CD4-positive, alpha-beta T cell (primary cell): ENCODE measurements at regions not wholly inside any gene's neighbourhood (a gene's known extent, or its start where the extent isn't known, plus 50 kb on each side); places are given as distances from the start of the nearest gene placed in this dataset.
"Not testable (repeated sequence)": the region's sequence is repeated elsewhere in the genome, so short reads cannot be mapped to it uniquely, and the experiment has no call there.

ENCODE experiments used
- ATAC-seq: fragments of 200-7000 bp; cut with Tn5 transposase; one replicate; pipeline ENCODE4 v1.10.0; 2022; ENCODE audit warnings: mild to moderate bottlenecking; ENCODE audit not compliant: poor library complexity
- CTCF ChIA-PET: fragments of 350-600 bp; sonication (Branson Sonifier 250); formaldehyde crosslinking; loops from one replicate; lab custom pipeline; 2021; ENCODE audit warnings: antibody characterized with exemption, inconsistent platforms; lab: Charles Lee
- POLR2A ChIA-PET: fragments of 350-600 bp; sonication (Branson Sonifier 250); formaldehyde crosslinking; loops from one replicate; lab custom pipeline; 2021; ENCODE audit warnings: antibody characterized with exemption, inconsistent platforms; lab: Charles Lee
- DNase-seq, 14 experiments: peaks; one replicate each; pipeline ENCODE4 v3.0.0-alpha.2; 2013 to 2020; ENCODE audit warnings: mixed read lengths in 2 of 14
- H3K27ac ChIP-seq, 2 donors: one replicate each; pipeline versions ENCODE4 v1.5.1 to v1.7.0; 2013; ENCODE audit warnings: low read length in 2 of 2, low read depth in 1 of 2, mild to moderate bottlenecking in 1 of 2
- H3K27me3 ChIP-seq, 2 experiments: 1 replicate in 1 of 2; 2 replicates in 1 of 2; pipeline versions ENCODE4 v1.6.1 to v1.7.0; 2013; ENCODE audit warnings: low read length in 2 of 2, control low read depth in 1 of 2, mild to moderate bottlenecking in 1 of 2, moderate library complexity in 1 of 2; ENCODE audit not compliant: insufficient read depth in 2 of 2, control insufficient read depth in 1 of 2
- H3K36me3 ChIP-seq: one replicate; pipeline ENCODE4 v1.6.1; 2013; ENCODE audit warnings: low read length, control low read depth; ENCODE audit not compliant: insufficient read depth
- H3K4me1 ChIP-seq: one replicate; pipeline ENCODE4 v1.6.1; 2013; ENCODE audit warnings: low read length, control low read depth; ENCODE audit not compliant: insufficient read depth
- H3K4me3 ChIP-seq: one replicate; pipeline ENCODE4 v1.5.1; 2013; ENCODE audit warnings: mild to moderate bottlenecking, low read length, moderate library complexity
- H3K9me3 ChIP-seq, 2 experiments: 1 replicate in 1 of 2; 2 replicates in 1 of 2; pipeline versions ENCODE4 v1.6.1 to v1.7.0; 2013; ENCODE audit warnings: low read length in 2 of 2, mild to moderate bottlenecking in 2 of 2, control low read depth in 1 of 2, moderate library complexity in 1 of 2; ENCODE audit not compliant: control insufficient read depth in 1 of 2, insufficient read depth in 1 of 2
- H3K27ac Mint-ChIP-seq: one replicate; pipeline ENCODE4 v1.8.0; 2020; ENCODE audit warnings: mixed read lengths
- H3K27me3 Mint-ChIP-seq: one replicate; pipeline ENCODE4 v1.8.0; 2021; ENCODE audit warnings: mixed read lengths
- H3K36me3 Mint-ChIP-seq: one replicate; pipeline ENCODE4 v1.8.0; 2021; ENCODE audit warnings: low read depth, mixed read lengths
- H3K4me1 Mint-ChIP-seq: one replicate; pipeline ENCODE4 v1.8.0; 2021; ENCODE audit warnings: low read depth, mixed read lengths
- H3K4me3 Mint-ChIP-seq: one replicate; pipeline ENCODE4 v1.8.0; 2020; ENCODE audit warnings: mild to moderate bottlenecking, mixed read lengths
- H3K9me3 Mint-ChIP-seq: one replicate; pipeline ENCODE4 v1.8.0; 2020; ENCODE audit warnings: mixed read lengths
- intact Hi-C, 2 experiments: fragments of 100-400 bp; cut with DNase I in 1 of 2; cut with micrococcal nuclease in 1 of 2; formaldehyde crosslinking; loops; one replicate each; pipeline versions ENCODE4 v1.15.1 to v1.9.0; 2023 to 2025; cut with DNase I, micrococcal nuclease
- TF ChIP-seq, protein P1 (sequence below): fragments of 200-600 bp; IDR thresholded peaks from one replicate; pipeline ENCODE4 v1.8.0; 2022; ENCODE audit warnings: antibody characterized with exemption, mild to moderate bottlenecking

- Mint-ChIP-seq H3K27ac (no peak overlapping the region), H3K27me3 (no peaks in the 10 kb centered on the region), H3K36me3 (no peaks in the 10 kb centered on the region), H3K4me1 (no peaks in the 10 kb centered on the region), H3K4me3 (no peak overlapping the region), H3K9me3 (no peaks in the 10 kb centered on the region)
- TF ChIP-seq, protein P1, sequence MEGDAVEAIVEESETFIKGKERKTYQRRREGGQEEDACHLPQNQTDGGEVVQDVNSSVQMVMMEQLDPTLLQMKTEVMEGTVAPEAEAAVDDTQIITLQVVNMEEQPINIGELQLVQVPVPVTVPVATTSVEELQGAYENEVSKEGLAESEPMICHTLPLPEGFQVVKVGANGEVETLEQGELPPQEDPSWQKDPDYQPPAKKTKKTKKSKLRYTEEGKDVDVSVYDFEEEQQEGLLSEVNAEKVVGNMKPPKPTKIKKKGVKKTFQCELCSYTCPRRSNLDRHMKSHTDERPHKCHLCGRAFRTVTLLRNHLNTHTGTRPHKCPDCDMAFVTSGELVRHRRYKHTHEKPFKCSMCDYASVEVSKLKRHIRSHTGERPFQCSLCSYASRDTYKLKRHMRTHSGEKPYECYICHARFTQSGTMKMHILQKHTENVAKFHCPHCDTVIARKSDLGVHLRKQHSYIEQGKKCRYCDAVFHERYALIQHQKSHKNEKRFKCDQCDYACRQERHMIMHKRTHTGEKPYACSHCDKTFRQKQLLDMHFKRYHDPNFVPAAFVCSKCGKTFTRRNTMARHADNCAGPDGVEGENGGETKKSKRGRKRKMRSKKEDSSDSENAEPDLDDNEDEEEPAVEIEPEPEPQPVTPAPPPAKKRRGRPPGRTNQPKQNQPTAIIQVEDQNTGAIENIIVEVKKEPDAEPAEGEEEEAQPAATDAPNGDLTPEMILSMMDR = no peak
- H3K9me3 ChIP-seq = no peaks in the 10 kb centered on the region
- no peaks in the 10 kb centered on the region for H3K4me1 ChIP-seq
- no peaks in the 10 kb centered on the region for H3K27me3 ChIP-seq
- ATAC-seq = no peak
- H3K4me3 ChIP-seq = no peak overlapping the region
- CTCF ChIA-PET = no interaction called here
- DNase-seq = no peak
- H3K36me3 ChIP-seq = no peaks in the 10 kb centered on the region
- H3K27ac ChIP-seq = no peak overlapping the region
- intact Hi-C loops = no loop called here
- POLR2A ChIA-PET = no interaction called here
Measured at GRCh38 chr2:155481141-155481540, 782.6 kb downstream of the KCNJ3 start.

- DNase-seq, POLR2A ChIA-PET, ATAC-seq, CTCF ChIA-PET, intact Hi-C loops, H3K27ac ChIP-seq, H3K4me3 Mint-ChIP-seq, H3K4me3 ChIP-seq, H3K27me3 ChIP-seq, H3K27ac Mint-ChIP-seq, H3K27me3 Mint-ChIP-seq, H3K9me3 Mint-ChIP-seq, H3K4me1 Mint-ChIP-seq, H3K9me3 ChIP-seq, H3K36me3 ChIP-seq, H3K4me1 ChIP-seq, H3K36me3 Mint-ChIP-seq: not testable (repeated sequence)
Measured at GRCh38 chr2:155472018-155472417, 773.5 kb downstream of the KCNJ3 start.

- Histone ChIP-seq H3K9me3 (no peaks in the 10 kb centered on the region), H3K4me3 (no peak overlapping the region), H3K4me1 (no peaks in the 10 kb centered on the region), H3K27me3 (no peaks in the 10 kb centered on the region), H3K36me3 (no peaks in the 10 kb centered on the region), H3K27ac (no peak overlapping the region)
- H3K27me3 Mint-ChIP-seq = no peaks in the 10 kb centered on the region
- CTCF ChIA-PET = no interaction called here
- POLR2A ChIA-PET = no interaction called here
- no peak for DNase-seq
- no peak overlapping the region for H3K4me3 Mint-ChIP-seq
- H3K9me3 Mint-ChIP-seq = no peaks in the 10 kb centered on the region
- H3K27ac Mint-ChIP-seq = no peak overlapping the region
- no peaks in the 10 kb centered on the region for H3K4me1 Mint-ChIP-seq
- ATAC-seq = no peak
- intact Hi-C loops = no loop called here
- TF ChIP-seq, protein P1 = no peak
- no peaks in the 10 kb centered on the region for H3K36me3 Mint-ChIP-seq
Measured at GRCh38 chr2:155456222-155456621, 757.7 kb downstream of the KCNJ3 start.

- Mint-ChIP-seq H3K27me3 (no peaks in the 10 kb centered on the region), H3K4me1 (no peaks in the 10 kb centered on the region), H3K9me3 (peaks cover 11% of the 10 kb centered on the region), H3K36me3 (no peaks in the 10 kb centered on the region), H3K4me3 (no peak overlapping the region), H3K27ac (no peak overlapping the region)
- TF ChIP-seq, protein P1 = no peak
- H3K27ac ChIP-seq = no peak overlapping the region
- H3K36me3 ChIP-seq = no peaks in the 10 kb centered on the region
- no peak for DNase-seq
- H3K4me3 ChIP-seq = no peak overlapping the region
- no peaks in the 10 kb centered on the region for H3K9me3 ChIP-seq
- CTCF ChIA-PET = no interaction called here
- H3K4me1 ChIP-seq = no peaks in the 10 kb centered on the region
- intact Hi-C loops = no loop called here
- POLR2A ChIA-PET = no interaction called here
- no peaks in the 10 kb centered on the region for H3K27me3 ChIP-seq
- ATAC-seq = no peak
Measured at GRCh38 chr2:155442755-155443372, 744.4 kb downstream of the KCNJ3 start.
